ENCODE measurements at regions not wholly inside any gene's neighbourhood (a gene's known extent, or its start where the extent isn't known, plus 50 kb on each side); places are given as distances from the start of the nearest gene placed in this dataset.

GRCh38 chr2:879540-879939 is 71.1 kb upstream of the SNTG2 start:
- TF ChIP-seq MAX (IDR thresholded peaks at IDR 0.05) (no peak), TEAD4 (IDR thresholded peaks at IDR 0.05) (no peak), CEBPB (IDR thresholded peaks at IDR 0.05) (no peak), REST (IDR thresholded peaks at IDR 0.05; ENCODE audit: low read depth) (no peak), FOXM1 (IDR thresholded peaks at IDR 0.05; ENCODE audit: borderline replicate concordance, low read depth) (no peak), EGR1 (IDR thresholded peaks at IDR 0.05) (no peak), YY1 (IDR thresholded peaks at IDR 0.05; ENCODE audit: low read depth) (no peak), ZBTB7A (IDR thresholded peaks at IDR 0.05; ENCODE audit: low read depth) (no peak), TAF1 (IDR thresholded peaks at IDR 0.05; ENCODE audit: low read depth) (no peak), USF1 (IDR thresholded peaks at IDR 0.05) (no peak), EP300 (IDR thresholded peaks at IDR 0.05; ENCODE audit: borderline replicate concordance) (no peak), NFIC (IDR thresholded peaks at IDR 0.05) (no peak), TCF12 (IDR thresholded peaks at IDR 0.05; ENCODE audit: low read depth) (no peak)
